ENCODE measurements at regions not wholly inside any gene's neighbourhood (a gene's known extent, or its start where the extent isn't known, plus 50 kb on each side); places are given as distances from the start of the nearest gene placed in this dataset.

DNA sequence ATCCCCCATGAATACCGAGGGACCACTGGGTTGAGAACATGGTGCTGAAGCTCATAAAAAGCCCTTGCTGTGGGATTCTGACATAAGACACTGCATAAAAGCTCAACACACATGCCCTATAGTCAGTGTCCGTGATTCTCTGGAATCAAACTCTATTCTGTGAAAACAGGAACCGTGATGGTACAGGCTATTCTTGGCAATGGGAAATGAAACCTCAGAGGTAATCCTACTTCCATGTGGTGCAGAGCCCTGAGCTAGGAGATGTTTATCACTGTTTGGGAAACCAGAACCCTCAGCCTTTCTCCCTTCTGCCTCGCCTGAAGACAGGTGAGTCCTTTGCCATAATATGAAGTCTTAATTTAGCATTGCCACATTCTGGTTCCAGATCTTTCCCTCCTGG is 80.8 kb upstream of the PRSS1 start:
- TF ChIP-seq, protein P1, sequence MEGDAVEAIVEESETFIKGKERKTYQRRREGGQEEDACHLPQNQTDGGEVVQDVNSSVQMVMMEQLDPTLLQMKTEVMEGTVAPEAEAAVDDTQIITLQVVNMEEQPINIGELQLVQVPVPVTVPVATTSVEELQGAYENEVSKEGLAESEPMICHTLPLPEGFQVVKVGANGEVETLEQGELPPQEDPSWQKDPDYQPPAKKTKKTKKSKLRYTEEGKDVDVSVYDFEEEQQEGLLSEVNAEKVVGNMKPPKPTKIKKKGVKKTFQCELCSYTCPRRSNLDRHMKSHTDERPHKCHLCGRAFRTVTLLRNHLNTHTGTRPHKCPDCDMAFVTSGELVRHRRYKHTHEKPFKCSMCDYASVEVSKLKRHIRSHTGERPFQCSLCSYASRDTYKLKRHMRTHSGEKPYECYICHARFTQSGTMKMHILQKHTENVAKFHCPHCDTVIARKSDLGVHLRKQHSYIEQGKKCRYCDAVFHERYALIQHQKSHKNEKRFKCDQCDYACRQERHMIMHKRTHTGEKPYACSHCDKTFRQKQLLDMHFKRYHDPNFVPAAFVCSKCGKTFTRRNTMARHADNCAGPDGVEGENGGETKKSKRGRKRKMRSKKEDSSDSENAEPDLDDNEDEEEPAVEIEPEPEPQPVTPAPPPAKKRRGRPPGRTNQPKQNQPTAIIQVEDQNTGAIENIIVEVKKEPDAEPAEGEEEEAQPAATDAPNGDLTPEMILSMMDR (optimal IDR thresholded peaks at IDR 0.05 in 1 of 3, IDR thresholded peaks at IDR 0.05 in 1 of 3, conservative IDR thresholded peaks at IDR 0.05 in 1 of 3; ENCODE audit: extremely low read depth in 1 of 3, insufficient read depth in 2 of 3, low read length in 3 of 3) = no peak
- TF ChIP-seq EZH2 (IDR thresholded peaks at IDR 0.05; ENCODE audit: low read length) = no peak
